HG03571 (cell line): ENCODE measurements at regions not wholly inside any gene's neighbourhood (a gene's known extent, or its start where the extent isn't known, plus 50 kb on each side); places are given as distances from the start of the nearest gene placed in this dataset.
"Not testable (repeated sequence)": the region's sequence is repeated elsewhere in the genome, so short reads cannot be mapped to it uniquely, and the experiment has no call there.

Source experiments
- ATAC-seq: cut with Tn5 transposase; IDR thresholded peaks from one replicate; pipeline ENCODE4 v1.9.1; 2021; ENCODE audit not compliant: unreplicated experiment

GRCh38 chrX:13518126-13518525 is 51.3 kb upstream of the EGFL6 start:
- ATAC-seq = no peak

GRCh38 chrX:13515211-13515930 is 54.0 kb upstream of the EGFL6 start:
- no peak for ATAC-seq

- ATAC-seq = no peak
Measured at GRCh38 chrX:13511944-13512330, 57.5 kb upstream of the EGFL6 start.

- ATAC-seq = no peak
Measured at GRCh38 chrX:13511241-13511943, 58.0 kb upstream of the EGFL6 start.

GRCh38 chrX:13507893-13508292 is 61.5 kb upstream of the EGFL6 start:
- ATAC-seq = no peak

GRCh38 chrX:13506574-13506973 is 62.8 kb upstream of the EGFL6 start:
- ATAC-seq = no peak

GRCh38 chrX:13502590-13502989 is 66.8 kb upstream of the EGFL6 start:
- no peak for ATAC-seq

- no peak for ATAC-seq
Measured at GRCh38 chrX:13499736-13500135, 69.7 kb upstream of the EGFL6 start.

GRCh38 chrX:13498238-13498637 is 71.2 kb upstream of the EGFL6 start:
- ATAC-seq = no peak

- no peak for ATAC-seq
Measured at GRCh38 chrX:13495232-13495631, 74.2 kb upstream of the EGFL6 start.

GRCh38 chrX:13494562-13494961 is 74.8 kb upstream of the EGFL6 start:
- ATAC-seq = no peak

- ATAC-seq = no peak
Measured at GRCh38 chrX:13493659-13494058, 75.7 kb upstream of the EGFL6 start.

GRCh38 chrX:13492286-13492685 is 77.1 kb upstream of the EGFL6 start:
- ATAC-seq = no peak

- no peak for ATAC-seq
Measured at GRCh38 chrX:13491061-13491460, 78.3 kb upstream of the EGFL6 start.

- ATAC-seq = no peak
Measured at GRCh38 chrX:13489454-13489853, 79.9 kb upstream of the EGFL6 start.

- ATAC-seq = no peak
Measured at GRCh38 chrX:13487731-13488505, 81.5 kb upstream of the EGFL6 start.

- ATAC-seq = no peak
Measured at GRCh38 chrX:13485167-13485566, 84.2 kb upstream of the EGFL6 start.

- ATAC-seq = no peak
Measured at GRCh38 chrX:13483773-13484172, 85.6 kb upstream of the EGFL6 start.

- ATAC-seq = no peak
Measured at GRCh38 chrX:13482746-13483541, 86.5 kb upstream of the EGFL6 start.

- not testable (repeated sequence) for ATAC-seq
Measured at GRCh38 chrX:13480780-13481179, 88.6 kb upstream of the EGFL6 start.

GRCh38 chrX:13479452-13479813 is 90.0 kb upstream of the EGFL6 start:
- no peak for ATAC-seq
